Natural killer cell (primary cell): ENCODE measurements at regions not wholly inside any gene's neighbourhood (a gene's known extent, or its start where the extent isn't known, plus 50 kb on each side); places are given as distances from the start of the nearest gene placed in this dataset.

Experiments
- ATAC-seq, 3 donors: fragments of 150-1000 bp in 2 of 3; fragments of 200-7000 bp in 1 of 3; cut with Tn5 transposase; 1 replicate in 1 of 3; 2 replicates in 2 of 3; pipeline ENCODE4 v1.10.0; 2021; ENCODE audit warnings: mild to moderate bottlenecking in 2 of 3, moderate library complexity in 2 of 3
- DNase-seq, 2 donors: peaks; one replicate each; pipeline versions ENCODE4 v3.0.0 to v3.0.0-alpha.2; 2013 to 2021; ENCODE audit warnings: mixed read lengths in 1 of 2
- H3K27ac ChIP-seq: one replicate; pipeline ENCODE4 v1.5.1; 2013; ENCODE audit warnings: mild to moderate bottlenecking, low read length
- H3K27me3 ChIP-seq: one replicate; pipeline ENCODE4 v1.6.1; 2013; ENCODE audit warnings: low read length; ENCODE audit not compliant: control insufficient read depth, insufficient read depth
- H3K36me3 ChIP-seq: one replicate; pipeline ENCODE4 v1.6.1; 2013; ENCODE audit warnings: low read length; ENCODE audit not compliant: control insufficient read depth, insufficient read depth
- H3K4me1 ChIP-seq: one replicate; pipeline ENCODE4 v1.6.1; 2013; ENCODE audit warnings: low read length; ENCODE audit not compliant: control insufficient read depth, insufficient read depth
- H3K4me3 ChIP-seq: one replicate; pipeline ENCODE4 v1.5.1; 2013; ENCODE audit warnings: low read length
- H3K9me3 ChIP-seq: one replicate; pipeline ENCODE4 v1.6.1; 2013; ENCODE audit warnings: low read length; ENCODE audit not compliant: control insufficient read depth, insufficient read depth
- H3K27ac Mint-ChIP-seq, 2 donors: one replicate each; pipeline ENCODE4 v1.8.0; 2022; ENCODE audit warnings: mild to moderate bottlenecking in 2 of 2, mixed read lengths in 2 of 2, moderate library complexity in 1 of 2
- H3K27me3 Mint-ChIP-seq, 2 donors: one replicate each; pipeline ENCODE4 v1.8.0; 2022; ENCODE audit warnings: low read depth in 2 of 2, mixed read lengths in 2 of 2
- H3K36me3 Mint-ChIP-seq: one replicate; pipeline ENCODE4 v1.8.0; 2022; ENCODE audit warnings: mixed read lengths
- H3K4me1 Mint-ChIP-seq, 2 donors: one replicate each; pipeline ENCODE4 v1.8.0; 2022; ENCODE audit warnings: mixed read lengths in 2 of 2
- H3K4me3 Mint-ChIP-seq: one replicate; pipeline ENCODE4 v1.8.0; 2022; ENCODE audit warnings: mild to moderate bottlenecking, moderate library complexity, mixed read lengths
- H3K9me3 Mint-ChIP-seq, 2 donors: one replicate each; pipeline ENCODE4 v1.8.0; 2022; ENCODE audit warnings: mixed read lengths in 2 of 2
- WGBS: methylation state at CpG from one replicate; pipeline ENCODE4 v1.1.7; 2013; ENCODE audit warnings: missing lambda C conversion rate; ENCODE audit not compliant: insufficient coverage; 5-methylcytosine and 5-hydroxymethylcytosine counted together
- intact Hi-C: fragments of 100-400 bp; cut with micrococcal nuclease; formaldehyde crosslinking; loops from one replicate; pipeline ENCODE4 v1.14.2; 2022
- TF ChIP-seq, protein P1 (sequence below): fragments of 200-600 bp; IDR thresholded peaks from one replicate; pipeline ENCODE4 v1.8.0; 2022; ENCODE audit warnings: antibody characterized with exemption

DNA sequence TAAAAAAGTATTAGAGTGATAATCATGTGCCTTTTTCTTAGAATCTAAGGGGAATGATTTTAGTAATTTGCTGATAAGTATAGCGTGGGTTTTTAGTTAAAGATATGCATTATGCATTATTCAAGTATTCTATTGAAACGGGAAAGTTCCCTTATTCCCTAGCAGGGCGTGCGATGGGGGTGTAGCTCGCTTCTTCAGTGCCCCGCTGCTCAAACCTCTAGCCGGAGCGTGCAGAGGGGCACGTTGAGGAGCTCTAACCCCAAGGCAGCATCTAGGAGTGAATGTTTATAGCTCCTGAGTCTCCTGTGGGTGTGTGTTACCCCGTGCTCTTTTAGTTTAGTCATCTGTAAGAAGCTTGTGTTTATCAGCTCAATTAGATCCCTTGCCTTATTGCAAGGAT, 1339.5 kb upstream of the MAP3K7 start:
- Histone ChIP-seq H3K27ac (no peak overlapping the region), H3K4me3 (no peak overlapping the region), H3K27me3 (no peaks in the 10 kb centered on the region), H3K4me1 (no peaks in the 10 kb centered on the region), H3K36me3 (no peaks in the 10 kb centered on the region), H3K9me3 (no peaks in the 10 kb centered on the region)
- no peak overlapping the region for H3K4me3 Mint-ChIP-seq
- H3K36me3 Mint-ChIP-seq = peaks cover 9% of the 10 kb centered on the region
- H3K4me1 Mint-ChIP-seq = no peaks in the 10 kb centered on the region
- H3K27ac Mint-ChIP-seq = no peak overlapping the region
- WGBS = 89% methylated on average over 10 of the region's 10 CpGs
- no peak for DNase-seq
- TF ChIP-seq, protein P1, sequence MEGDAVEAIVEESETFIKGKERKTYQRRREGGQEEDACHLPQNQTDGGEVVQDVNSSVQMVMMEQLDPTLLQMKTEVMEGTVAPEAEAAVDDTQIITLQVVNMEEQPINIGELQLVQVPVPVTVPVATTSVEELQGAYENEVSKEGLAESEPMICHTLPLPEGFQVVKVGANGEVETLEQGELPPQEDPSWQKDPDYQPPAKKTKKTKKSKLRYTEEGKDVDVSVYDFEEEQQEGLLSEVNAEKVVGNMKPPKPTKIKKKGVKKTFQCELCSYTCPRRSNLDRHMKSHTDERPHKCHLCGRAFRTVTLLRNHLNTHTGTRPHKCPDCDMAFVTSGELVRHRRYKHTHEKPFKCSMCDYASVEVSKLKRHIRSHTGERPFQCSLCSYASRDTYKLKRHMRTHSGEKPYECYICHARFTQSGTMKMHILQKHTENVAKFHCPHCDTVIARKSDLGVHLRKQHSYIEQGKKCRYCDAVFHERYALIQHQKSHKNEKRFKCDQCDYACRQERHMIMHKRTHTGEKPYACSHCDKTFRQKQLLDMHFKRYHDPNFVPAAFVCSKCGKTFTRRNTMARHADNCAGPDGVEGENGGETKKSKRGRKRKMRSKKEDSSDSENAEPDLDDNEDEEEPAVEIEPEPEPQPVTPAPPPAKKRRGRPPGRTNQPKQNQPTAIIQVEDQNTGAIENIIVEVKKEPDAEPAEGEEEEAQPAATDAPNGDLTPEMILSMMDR = no peak
- ATAC-seq = no peak
- H3K9me3 Mint-ChIP-seq = peaks cover 14 to 16% of the 10 kb centered on the region in 2 donors
- H3K27me3 Mint-ChIP-seq = no peaks in the 10 kb centered on the region
- intact Hi-C loops = no loop called here

DNA sequence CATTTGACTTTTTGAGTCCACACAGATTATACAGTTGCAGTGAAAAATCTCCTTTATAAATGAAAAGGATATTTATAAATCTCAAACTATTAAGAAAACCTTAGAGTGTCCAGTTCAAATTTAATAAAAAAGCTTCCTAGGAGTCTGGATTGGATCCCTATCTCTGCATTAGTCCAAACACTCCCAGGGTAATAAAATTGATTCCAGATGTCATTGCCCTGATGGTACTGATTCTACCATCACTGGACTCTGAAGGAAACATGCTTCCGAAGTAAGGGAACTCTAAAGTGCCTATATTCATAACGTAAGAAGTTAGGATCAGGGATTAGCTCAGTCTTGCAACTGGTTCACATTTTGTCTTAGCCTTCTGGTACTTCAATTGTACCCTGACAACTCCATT, 1325.1 kb upstream of the MAP3K7 start:
- TF ChIP-seq, protein P1 = no peak
- Mint-ChIP-seq H3K27me3 (no peaks in the 10 kb centered on the region), H3K27ac (no peak overlapping the region), H3K4me3 (no peak overlapping the region), H3K36me3 (peaks cover 8% of the 10 kb centered on the region), H3K4me1 (no peaks in the 10 kb centered on the region), H3K9me3 (peaks cover 13 to 26% of the 10 kb centered on the region in 2 donors)
- H3K27ac ChIP-seq = no peak overlapping the region
- no peaks in the 10 kb centered on the region for H3K9me3 ChIP-seq
- no peaks in the 10 kb centered on the region for H3K27me3 ChIP-seq
- ATAC-seq = no peak
- 93% methylated on average over 2 of the region's 2 CpGs for WGBS
- no peaks in the 10 kb centered on the region for H3K4me1 ChIP-seq
- DNase-seq = no peak
- intact Hi-C loops = no loop called here
- H3K36me3 ChIP-seq = no peaks in the 10 kb centered on the region
- no peak overlapping the region for H3K4me3 ChIP-seq

DNA sequence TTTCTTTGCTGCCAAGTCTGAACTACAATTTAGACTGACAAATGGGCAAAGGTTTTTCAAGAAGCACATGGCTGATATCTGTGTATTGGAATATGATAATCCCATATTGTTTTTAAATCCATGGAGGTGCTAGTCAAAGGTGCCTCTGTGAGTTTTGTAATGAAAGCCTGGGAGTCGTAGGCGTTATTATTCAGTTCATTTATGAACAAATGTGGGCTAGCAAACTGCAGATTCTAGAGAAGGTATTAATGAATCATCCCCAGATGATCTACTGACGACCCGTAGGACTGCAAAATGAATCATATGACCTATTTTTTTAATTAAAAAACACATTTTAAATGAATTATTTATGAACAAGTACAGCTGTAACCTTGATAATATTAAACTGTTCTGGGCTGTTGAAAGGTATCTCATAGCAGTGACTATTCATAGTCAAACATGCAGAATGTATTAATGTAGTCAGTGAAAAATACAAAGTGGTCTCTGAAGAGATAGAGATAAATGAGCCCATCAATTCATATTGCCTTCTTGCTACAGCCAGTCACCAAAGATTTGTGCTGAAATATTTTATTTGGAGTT, 1317.8 kb upstream of the MAP3K7 start:
- ATAC-seq = no peak
- H3K4me1 ChIP-seq = no peaks in the 10 kb centered on the region
- no peak for DNase-seq
- Mint-ChIP-seq H3K9me3 (peaks cover 16 to 22% of the 10 kb centered on the region in 2 donors), H3K27ac (no peak overlapping the region), H3K4me1 (no peaks in the 10 kb centered on the region), H3K36me3 (no peaks in the 10 kb centered on the region), H3K4me3 (no peak overlapping the region), H3K27me3 (no peaks in the 10 kb centered on the region)
- TF ChIP-seq, protein P1 = no peak
- H3K27me3 ChIP-seq = no peaks in the 10 kb centered on the region
- intact Hi-C loops = no loop called here
- 57% methylated on average over 4 of the region's 4 CpGs for WGBS
- no peak overlapping the region for H3K4me3 ChIP-seq
- no peaks in the 10 kb centered on the region for H3K36me3 ChIP-seq
- H3K9me3 ChIP-seq = no peaks in the 10 kb centered on the region
- no peak overlapping the region for H3K27ac ChIP-seq

DNA sequence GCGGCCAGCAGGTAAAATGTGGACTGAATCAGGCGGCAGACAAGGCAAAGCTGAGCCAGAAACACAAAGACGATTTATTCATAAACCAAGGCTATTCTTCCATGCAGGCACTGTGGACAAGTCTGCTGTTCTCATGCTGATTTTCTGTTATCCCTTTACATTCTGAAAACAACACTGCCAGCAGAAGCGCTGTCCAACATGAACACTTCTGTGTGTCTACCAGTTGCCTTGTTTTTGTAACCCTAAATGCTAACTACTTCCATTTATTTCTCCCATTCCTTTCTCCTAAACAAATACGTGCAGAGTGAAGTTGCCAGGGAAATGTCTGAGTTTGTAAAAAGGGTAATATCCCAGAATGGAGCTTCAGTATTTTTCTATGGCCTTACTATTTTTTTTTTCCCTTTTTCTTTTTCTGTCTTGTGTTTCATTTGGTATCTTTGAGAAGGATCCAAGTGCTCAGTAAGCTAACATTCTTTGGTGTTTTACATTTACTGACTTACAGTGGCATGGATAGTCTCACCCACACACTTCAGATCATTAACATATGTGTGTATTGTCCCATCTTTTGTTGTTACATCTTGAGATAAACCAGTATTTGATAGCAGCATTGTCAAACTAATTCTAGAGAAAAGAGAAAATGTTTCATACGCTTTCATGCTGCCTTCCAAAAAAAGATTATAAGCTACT, 1308.9 kb upstream of the MAP3K7 start:
- H3K9me3 Mint-ChIP-seq = peaks cover 13 to 19% of the 10 kb centered on the region in 2 donors
- no peak overlapping the region for H3K27ac Mint-ChIP-seq
- H3K27me3 Mint-ChIP-seq = no peaks in the 10 kb centered on the region
- WGBS = 88% methylated on average over 5 of the region's 6 CpGs
- no peaks in the 10 kb centered on the region for H3K36me3 Mint-ChIP-seq
- no peak for DNase-seq
- Histone ChIP-seq H3K27me3 (no peaks in the 10 kb centered on the region), H3K36me3 (no peaks in the 10 kb centered on the region), H3K27ac (no peak overlapping the region), H3K4me3 (no peak overlapping the region), H3K9me3 (no peaks in the 10 kb centered on the region), H3K4me1 (no peaks in the 10 kb centered on the region)
- H3K4me3 Mint-ChIP-seq = no peak overlapping the region
- TF ChIP-seq, protein P1 = no peak
- intact Hi-C loops = no loop called here
- no peak for ATAC-seq
- H3K4me1 Mint-ChIP-seq = no peaks in the 10 kb centered on the region
